Right ventricle myocardium superior (tissue), 1 donor: ENCODE measurements at regions not wholly inside any gene's neighbourhood (a gene's known extent, or its start where the extent isn't known, plus 50 kb on each side); places are given as distances from the start of the nearest gene placed in this dataset.

Experiments
- ATAC-seq: fragments of 200-7000 bp; cut with Tn5 transposase; one replicate; pipeline ENCODE4 v1.9.1; 2020; ENCODE audit warnings: mild to moderate bottlenecking; ENCODE audit not compliant: poor library complexity
- DNase-seq: peaks from one replicate; pipeline ENCODE4 v3.0.0-alpha.2; 2020
- intact Hi-C: fragments of 100-400 bp; cut with DNase I; formaldehyde crosslinking; loops from one replicate; pipeline ENCODE4 v1.11.2; 2022
- donor health status: DM: no; HTN: yes; CAD: no; lungs with severe emphysema.

- intact Hi-C loops, result no loop called here
- ATAC-seq, result no peak
- DNase-seq, result no peak
These were observed 804.6 kb upstream of the ADGRL4 start for GRCh38 chr1:79811173-79811572.

DNA sequence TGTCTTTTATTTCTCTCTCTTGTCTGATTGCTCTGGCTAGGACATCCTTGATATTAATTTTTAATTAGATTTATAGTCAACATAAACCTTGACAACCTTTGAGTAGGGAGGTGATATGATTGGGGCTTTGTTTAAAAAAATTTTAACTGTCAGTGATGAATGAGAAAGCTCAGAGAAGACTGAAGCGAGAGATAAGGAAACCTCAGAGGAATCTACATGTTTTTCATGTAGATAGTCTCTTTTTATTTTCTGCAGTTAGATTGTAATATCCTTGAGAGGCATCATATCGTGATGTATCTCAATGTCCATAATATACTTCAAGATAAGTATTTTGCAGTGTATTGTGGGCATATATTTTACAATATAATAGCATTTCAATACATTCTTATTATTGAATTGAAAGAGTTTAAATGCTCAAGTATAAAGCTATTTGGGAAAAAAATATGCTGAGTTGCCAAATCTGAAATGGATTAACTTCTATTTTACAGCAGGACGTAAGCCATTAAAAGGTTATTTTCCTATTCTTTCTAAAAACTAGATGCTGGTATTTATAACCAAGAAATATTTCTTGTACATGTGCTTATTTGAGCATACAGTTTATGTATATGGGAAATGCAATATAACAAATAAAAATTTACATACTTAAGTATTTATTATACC is 802.4 kb upstream of the ADGRL4 start:
- ATAC-seq (no peak), DNase-seq (no peak)
- intact Hi-C loops, result no loop called here

DNA sequence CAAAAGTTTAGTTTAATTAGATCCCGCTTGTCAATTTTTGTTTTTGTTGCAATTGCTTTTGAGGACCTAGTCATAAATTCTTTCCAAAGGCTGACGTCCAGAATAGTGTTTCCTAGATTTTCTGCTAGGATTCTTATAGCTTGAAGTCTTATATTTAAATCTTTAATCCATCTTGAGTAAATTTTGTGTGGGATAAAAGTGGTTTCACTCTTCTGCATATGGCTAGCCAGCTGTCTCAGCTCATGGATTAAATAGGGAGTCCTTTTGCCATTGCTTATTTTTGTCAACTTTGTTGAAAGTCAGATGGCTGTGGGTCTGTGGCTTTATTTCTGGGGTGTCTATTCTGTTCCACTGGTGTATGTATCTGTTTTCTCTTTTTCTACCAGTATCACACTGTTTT is 801.3 kb upstream of the ADGRL4 start:
- no peak for DNase-seq
- intact Hi-C loops, result no loop called here
- ATAC-seq, result no peak

DNA sequence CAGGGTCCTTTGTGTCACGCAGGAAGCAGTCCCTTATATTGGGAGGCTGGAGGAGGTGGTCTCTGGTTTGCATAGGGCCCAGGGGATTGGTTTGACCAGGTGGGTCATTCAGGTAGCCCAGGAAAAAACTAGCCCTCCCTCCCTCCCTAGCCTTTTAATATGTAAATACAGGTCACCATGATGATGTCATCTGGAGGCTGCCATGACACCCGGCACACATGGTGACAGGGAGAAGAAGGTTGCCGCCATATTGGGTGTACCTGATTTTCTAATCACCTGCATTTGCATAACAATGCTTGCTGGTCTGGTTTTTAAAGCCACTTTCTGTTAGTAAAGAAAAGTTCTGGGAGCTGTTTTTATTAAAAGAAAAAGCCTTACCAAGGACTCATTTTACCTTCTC is 791.0 kb upstream of the ADGRL4 start:
- intact Hi-C loops, result no loop called here
- DNase-seq (no peak), ATAC-seq (no peak)

DNA sequence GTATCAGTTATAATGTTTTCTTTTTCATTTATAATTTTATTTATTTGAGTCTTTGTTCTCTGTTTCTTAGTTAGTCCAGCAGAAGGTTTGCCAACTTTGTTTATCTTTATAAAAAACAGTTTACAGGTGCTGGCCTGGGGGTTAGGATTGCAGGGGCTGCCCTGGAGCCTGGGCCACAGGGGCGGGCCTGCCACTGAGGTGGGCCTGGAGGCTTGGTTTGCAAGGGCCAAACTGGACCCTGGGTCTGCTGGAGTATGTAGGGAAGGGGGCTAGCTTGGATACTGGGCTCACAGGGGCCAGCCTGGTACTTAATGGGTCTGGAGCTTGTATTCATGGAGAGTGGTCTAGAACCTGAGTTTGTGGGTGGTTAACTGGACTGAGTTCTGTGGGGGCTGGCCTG is 789.9 kb upstream of the ADGRL4 start:
- intact Hi-C loops, result no loop called here
- no peak for ATAC-seq
- DNase-seq, result no peak

DNA sequence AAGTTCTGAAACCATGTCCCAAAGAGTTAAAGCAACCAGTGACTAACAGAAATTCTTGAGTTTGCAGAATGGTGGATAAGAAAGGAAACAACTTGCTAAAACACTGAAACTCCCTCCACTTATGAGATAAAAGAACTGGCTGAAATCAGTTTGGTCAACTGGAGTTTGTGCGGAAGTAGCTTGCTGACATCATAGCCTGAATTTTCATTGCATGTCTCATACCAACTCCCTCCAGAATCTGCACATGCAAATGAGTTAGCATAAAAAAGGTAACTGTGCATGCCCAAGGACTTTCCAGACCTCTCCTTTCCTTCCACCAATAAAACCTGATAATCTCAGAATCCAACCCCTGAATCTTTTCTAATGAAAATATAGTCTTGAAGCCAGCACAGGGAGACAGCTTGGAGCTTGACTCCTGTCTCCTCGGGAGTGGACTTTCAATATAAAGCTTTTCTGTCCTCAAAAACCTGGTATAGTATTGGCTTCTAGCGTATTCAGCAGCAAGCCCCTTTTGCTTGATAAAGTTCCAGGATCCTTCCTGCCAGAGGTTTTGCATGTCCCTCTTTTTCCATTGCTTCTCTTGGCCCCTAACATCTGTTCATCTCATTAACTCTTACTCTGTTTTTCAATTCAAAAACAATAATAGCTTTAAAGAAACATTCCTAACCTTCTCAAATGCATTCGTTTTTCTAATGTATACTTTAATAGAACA is 785.8 kb upstream of the ADGRL4 start:
- no peak for DNase-seq
- no peak for ATAC-seq
- intact Hi-C loops, result no loop called here

- intact Hi-C loops, result no loop called here
- no peak for ATAC-seq
- no peak for DNase-seq
These were observed 785.1 kb upstream of the ADGRL4 start for GRCh38 chr1:79791488-79792218.

DNA sequence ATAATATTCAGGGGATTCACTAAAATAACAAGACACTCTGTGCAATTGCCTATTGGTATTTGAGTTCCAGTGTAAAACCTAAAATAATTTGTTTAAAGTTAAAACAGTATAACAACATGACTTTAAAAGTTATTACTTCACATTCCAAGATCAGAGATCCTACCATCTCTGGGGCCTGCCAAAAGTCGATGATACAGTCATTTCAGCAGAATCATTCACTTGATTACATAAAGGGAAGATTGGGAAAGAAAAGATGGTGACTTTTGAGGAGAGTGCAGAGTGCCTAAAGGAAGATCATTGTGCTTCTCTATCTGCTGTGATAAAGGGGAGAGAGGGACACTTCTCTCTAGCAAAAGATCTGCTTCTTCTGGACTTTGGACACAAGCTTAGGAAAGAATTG is 784.4 kb upstream of the ADGRL4 start:
- DNase-seq (no peak), ATAC-seq (no peak)
- intact Hi-C loops, result no loop called here

DNA sequence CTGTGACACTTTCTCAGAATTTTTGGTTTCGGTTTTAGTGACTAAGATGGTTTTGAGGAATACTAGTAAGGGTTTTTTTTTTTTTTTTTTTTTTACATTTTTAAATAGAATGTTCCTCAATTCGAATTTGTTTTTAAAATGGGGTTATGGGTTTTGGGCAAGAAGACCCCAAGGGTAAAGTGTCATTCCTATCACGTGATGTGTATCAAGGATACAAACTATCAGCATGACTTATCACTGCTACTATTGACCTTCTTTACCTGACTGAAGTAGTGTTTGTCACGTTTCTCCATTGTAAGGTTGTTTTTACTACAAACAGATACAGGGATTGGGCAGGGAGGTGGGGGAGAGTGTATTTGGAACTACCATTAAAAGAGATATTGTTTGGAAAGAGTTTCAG is 781.1 kb upstream of the ADGRL4 start:
- no peak for ATAC-seq
- no peak for DNase-seq
- intact Hi-C loops, result no loop called here

- no peak for ATAC-seq
- DNase-seq, result no peak
- intact Hi-C loops, result no loop called here
These were observed 779.4 kb upstream of the ADGRL4 start for GRCh38 chr1:79785964-79786363.

DNA sequence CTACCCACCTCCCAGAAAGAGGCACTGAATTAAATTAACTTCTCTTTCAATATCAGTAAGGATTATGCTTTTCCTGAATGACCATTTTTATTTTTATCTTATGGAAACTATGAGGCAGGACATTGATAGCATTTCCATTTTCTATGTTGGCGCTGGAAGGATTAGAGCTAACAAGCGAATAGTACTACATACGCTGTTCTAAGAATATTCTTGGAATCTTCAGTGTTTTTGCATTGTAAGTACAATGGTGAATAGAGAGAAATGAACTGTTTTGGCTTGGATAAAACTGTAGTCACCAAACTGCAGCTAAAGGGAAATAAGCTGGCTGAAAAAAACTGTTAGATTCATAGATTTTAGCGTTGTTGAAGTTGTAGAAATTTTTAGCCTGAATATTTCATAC is 779.0 kb upstream of the ADGRL4 start:
- intact Hi-C loops, result no loop called here
- no peak for DNase-seq
- ATAC-seq, result no peak

GRCh38 chr1:79781261-79781660 is 774.7 kb upstream of the ADGRL4 start:
- intact Hi-C loops, result no loop called here
- ATAC-seq, result no peak
- DNase-seq, result no peak

- no peak for ATAC-seq
- DNase-seq, result no peak
- intact Hi-C loops, result no loop called here
These were observed 771.1 kb upstream of the ADGRL4 start for GRCh38 chr1:79777481-79778219.

- no peak for ATAC-seq
- DNase-seq, result no peak
- intact Hi-C loops, result no loop called here
These were observed 768.9 kb upstream of the ADGRL4 start for GRCh38 chr1:79775402-79775801.

- intact Hi-C loops, result no loop called here
- ATAC-seq, result no peak
- no peak for DNase-seq
These were observed 766.9 kb upstream of the ADGRL4 start for GRCh38 chr1:79773385-79773784.

DNA sequence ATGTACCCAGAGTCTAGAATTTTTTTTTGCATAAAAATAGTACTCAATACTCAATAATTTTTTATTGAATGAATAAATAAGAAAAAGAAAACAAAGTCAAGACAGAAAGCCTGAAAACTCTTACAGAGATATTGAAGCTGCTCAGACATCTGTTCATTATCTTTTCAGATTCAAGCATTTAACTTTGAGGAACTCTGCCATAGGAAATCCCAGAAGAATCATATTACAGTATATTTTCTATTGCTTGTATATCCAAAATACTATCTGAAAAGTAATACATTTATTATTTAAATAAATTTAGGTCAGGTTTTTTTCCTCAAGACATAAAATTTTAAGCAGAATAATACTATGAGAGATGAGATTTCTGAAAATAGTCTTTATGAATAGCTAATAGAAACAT is 755.9 kb upstream of the ADGRL4 start:
- ATAC-seq (no peak), DNase-seq (no peak)
- intact Hi-C loops, result no loop called here

- no peak for ATAC-seq
- no peak for DNase-seq
- intact Hi-C loops, result no loop called here
These were observed 754.0 kb upstream of the ADGRL4 start for GRCh38 chr1:79760531-79760930.

GRCh38 chr1:79749607-79750006 is 743.1 kb upstream of the ADGRL4 start:
- DNase-seq (no peak), ATAC-seq (no peak)
- intact Hi-C loops, result no loop called here

DNA sequence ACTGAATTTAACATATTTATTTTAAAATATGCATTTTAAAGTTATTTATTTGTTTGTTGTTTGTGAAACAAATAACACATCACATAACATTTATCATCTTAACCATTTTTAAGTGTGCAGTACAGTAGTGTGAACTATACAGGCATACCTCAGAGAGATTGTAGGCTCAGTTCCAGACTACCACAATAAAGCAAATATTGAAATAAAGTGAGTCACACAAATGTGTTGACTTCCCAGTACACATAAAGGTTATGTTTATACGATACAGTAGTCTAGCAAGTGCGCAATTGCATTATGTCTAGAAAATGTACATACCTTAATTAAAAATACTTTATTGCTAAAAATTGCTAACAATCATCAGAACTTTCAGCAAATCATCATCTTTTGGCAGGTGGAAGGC is 739.4 kb upstream of the ADGRL4 start:
- intact Hi-C loops, result no loop called here
- no peak for ATAC-seq
- no peak for DNase-seq

DNA sequence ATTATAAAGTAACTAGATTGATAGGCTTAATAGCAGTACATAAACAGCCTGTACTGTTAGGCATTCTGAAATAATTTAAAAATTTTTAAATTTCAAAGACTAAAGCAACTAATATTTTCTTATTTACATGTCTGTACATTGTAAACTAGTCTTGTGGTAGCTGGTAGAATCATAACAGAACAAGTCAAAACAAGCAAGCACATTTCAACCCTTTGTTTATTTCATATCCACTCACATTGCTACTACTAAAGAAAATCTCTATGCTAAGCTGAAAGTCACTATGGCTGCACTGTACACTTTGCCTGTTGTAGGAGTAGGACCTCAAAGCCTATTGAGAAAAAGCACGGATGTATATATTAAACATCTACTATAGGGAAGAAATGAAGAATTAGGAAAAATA is 738.2 kb upstream of the ADGRL4 start:
- intact Hi-C loops, result no loop called here
- ATAC-seq (no peak), DNase-seq (no peak)
